ENCODE measurements at regions not wholly inside any gene's neighbourhood (a gene's known extent, or its start where the extent isn't known, plus 50 kb on each side); places are given as distances from the start of the nearest gene placed in this dataset.

- DNase-seq (ENCODE audit: low read depth, low spot score) = no peak
- Histone ChIP-seq H3K9me1 (replicated peaks; ENCODE audit: control insufficient read depth, extremely low read depth, insufficient read depth, low read length) (no peaks in the 10 kb centered on the region), H2AFZ (ENCODE audit: low read depth, low read length) (no peak overlapping the region), H3K9ac (replicated peaks; ENCODE audit: extremely low read depth, insufficient read depth, low read length) (no peak overlapping the region), H3K27me3 (ENCODE audit: control insufficient read depth in 2 of 2, insufficient read depth in 2 of 2, low read length in 2 of 2) (no peaks in the 10 kb centered on the region), H3K4me1 (ENCODE audit: control insufficient read depth, extremely low read depth, insufficient read depth, low read length) (no peaks in the 10 kb centered on the region), H3K9me3 (replicated peaks; ENCODE audit: control insufficient read depth, insufficient read depth, low read length) (no peaks in the 10 kb centered on the region), H3K4me3 (replicated peaks in 1 of 3; ENCODE audit: insufficient read depth in 1 of 3, low read depth in 1 of 3, low read length in 3 of 3) (no peak overlapping the region), H3K79me2 (ENCODE audit: control insufficient read depth, insufficient read depth, low read length) (no peaks in the 10 kb centered on the region), H3K27ac (ENCODE audit: insufficient read depth, low read depth, low read length) (no peak overlapping the region), H4K20me1 (replicated peaks; ENCODE audit: control insufficient read depth, extremely low read depth, insufficient read depth, low read length) (no peaks in the 10 kb centered on the region), H3K4me2 (ENCODE audit: insufficient read depth, low read length) (no peak overlapping the region), H3K36me3 (ENCODE audit: control insufficient read depth in 2 of 2, extremely low read depth in 1 of 2, insufficient read depth in 2 of 2, low read length in 2 of 2) (no peaks in the 10 kb centered on the region)
- dilution Hi-C loops (cut with MboI; ENCODE audit: extremely low pct_ligation_motif_present, low sequenced_read_pairs) = no loop called here
- ChIA-PET POLR2A (no interaction called here), CTCF (no interaction called here)
- intact Hi-C loops (cut with micrococcal nuclease) = no loop called here
- no TSS peak for BruUV-seq (replicated peaks)
- no peak for FAIRE-seq
- TF ChIP-seq GATA2 (IDR thresholded peaks at IDR 0.05; ENCODE audit: insufficient read depth, insufficient read length, low read depth, low read length) (no peak), MAX (IDR thresholded peaks at IDR 0.05; ENCODE audit: insufficient read depth, insufficient read length) (no peak), JUN (IDR thresholded peaks at IDR 0.05; ENCODE audit: borderline replicate concordance, insufficient read depth, insufficient read length, low read depth) (no peak), EZH2 (IDR thresholded peaks at IDR 0.05; ENCODE audit: borderline replicate concordance, low read depth, low read length, severe bottlenecking) (no peak), CTCF (IDR thresholded peaks at IDR 0.05; ENCODE audit: extremely low read depth in 1 of 2, insufficient read depth in 1 of 2, low read depth in 1 of 2, low read length in 2 of 2) (no peak), POLR2AphosphoS5 (IDR thresholded peaks at IDR 0.05; ENCODE audit: insufficient read depth, low read depth, low read length) (no peak), POLR2A (IDR thresholded peaks at IDR 0.05; ENCODE audit: low read depth, low read length) (no peak), FOS (IDR thresholded peaks at IDR 0.05; ENCODE audit: borderline replicate concordance, insufficient read depth, low read length) (no peak), MYC (IDR thresholded peaks at IDR 0.05; ENCODE audit: low read depth, low read length) (no peak)
These were observed 256.8 kb upstream of the IGF1R start for GRCh38 chr15:98391568-98391967.
